ENCODE measurements at regions not wholly inside any gene's neighbourhood (a gene's known extent, or its start where the extent isn't known, plus 50 kb on each side); places are given as distances from the start of the nearest gene placed in this dataset.

DNA sequence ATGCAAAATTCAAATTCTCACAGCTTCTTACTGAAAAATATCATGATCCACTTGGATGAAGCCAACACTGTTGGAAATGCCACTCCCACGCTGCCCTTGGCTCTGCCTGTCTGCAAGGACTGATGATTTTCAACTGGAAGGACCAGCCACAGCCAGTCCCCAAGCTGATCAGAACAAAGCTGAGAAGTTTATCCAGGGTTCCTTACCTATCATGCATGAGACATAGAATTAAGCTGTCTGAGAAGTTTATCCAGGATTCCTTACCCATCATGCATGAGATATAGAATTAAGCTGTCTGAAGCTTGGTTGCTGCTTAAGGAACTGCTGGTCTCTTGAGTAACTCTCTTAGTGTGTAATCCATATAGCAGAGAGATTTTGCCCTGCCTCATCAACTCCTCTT is 159.8 kb upstream of the TMEM260 start:
- Mint-ChIP-seq H3K4me1 (ENCODE audit: low read depth) (no peaks in the 10 kb centered on the region), H3K36me3 (ENCODE audit: insufficient read depth) (no peaks in the 10 kb centered on the region), H3K27ac (no peak overlapping the region), H3K4me3 (ENCODE audit: low read depth) (no peak overlapping the region), H3K9me3 (ENCODE audit: low read depth) (no peaks in the 10 kb centered on the region), H3K27me3 (peaks cover 17% of the 10 kb centered on the region)
- TF ChIP-seq, protein P1, sequence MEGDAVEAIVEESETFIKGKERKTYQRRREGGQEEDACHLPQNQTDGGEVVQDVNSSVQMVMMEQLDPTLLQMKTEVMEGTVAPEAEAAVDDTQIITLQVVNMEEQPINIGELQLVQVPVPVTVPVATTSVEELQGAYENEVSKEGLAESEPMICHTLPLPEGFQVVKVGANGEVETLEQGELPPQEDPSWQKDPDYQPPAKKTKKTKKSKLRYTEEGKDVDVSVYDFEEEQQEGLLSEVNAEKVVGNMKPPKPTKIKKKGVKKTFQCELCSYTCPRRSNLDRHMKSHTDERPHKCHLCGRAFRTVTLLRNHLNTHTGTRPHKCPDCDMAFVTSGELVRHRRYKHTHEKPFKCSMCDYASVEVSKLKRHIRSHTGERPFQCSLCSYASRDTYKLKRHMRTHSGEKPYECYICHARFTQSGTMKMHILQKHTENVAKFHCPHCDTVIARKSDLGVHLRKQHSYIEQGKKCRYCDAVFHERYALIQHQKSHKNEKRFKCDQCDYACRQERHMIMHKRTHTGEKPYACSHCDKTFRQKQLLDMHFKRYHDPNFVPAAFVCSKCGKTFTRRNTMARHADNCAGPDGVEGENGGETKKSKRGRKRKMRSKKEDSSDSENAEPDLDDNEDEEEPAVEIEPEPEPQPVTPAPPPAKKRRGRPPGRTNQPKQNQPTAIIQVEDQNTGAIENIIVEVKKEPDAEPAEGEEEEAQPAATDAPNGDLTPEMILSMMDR (IDR thresholded peaks at IDR 0.05; ENCODE audit: unreplicated experiment), result no peak
- DNase-seq (ENCODE audit: low spot score, unreplicated experiment), result no peak

DNA sequence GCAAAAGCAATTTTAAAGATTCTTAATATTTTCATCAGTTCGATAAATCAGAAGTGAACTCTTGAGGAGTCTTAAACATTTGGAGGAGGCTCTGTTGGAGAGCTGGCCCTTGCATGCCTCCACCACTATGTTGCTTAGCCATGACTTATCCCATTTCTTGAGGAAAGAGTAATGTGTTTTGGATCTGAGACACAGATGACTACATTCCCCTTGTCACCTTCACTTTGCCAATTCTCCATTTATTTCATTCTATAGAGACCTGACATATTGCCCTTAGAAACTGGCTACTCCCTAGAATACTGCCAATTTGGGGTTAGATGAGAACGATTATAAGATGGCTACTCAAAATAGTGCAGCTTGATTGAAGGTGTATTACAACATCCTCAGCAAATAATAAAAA is 157.4 kb upstream of the TMEM260 start:
- H3K9me3 Mint-ChIP-seq (ENCODE audit: low read depth), result no peaks in the 10 kb centered on the region
- no peak for DNase-seq (ENCODE audit: low spot score, unreplicated experiment)
- TF ChIP-seq, protein P1 (IDR thresholded peaks at IDR 0.05; ENCODE audit: unreplicated experiment), result no peak
- H3K27me3 Mint-ChIP-seq, result peaks cover 17% of the 10 kb centered on the region
- no peaks in the 10 kb centered on the region for H3K36me3 Mint-ChIP-seq (ENCODE audit: insufficient read depth)
- no peaks in the 10 kb centered on the region for H3K4me1 Mint-ChIP-seq (ENCODE audit: low read depth)
- H3K4me3 Mint-ChIP-seq (ENCODE audit: low read depth), result no peak overlapping the region
- H3K27ac Mint-ChIP-seq, result no peak overlapping the region

DNA sequence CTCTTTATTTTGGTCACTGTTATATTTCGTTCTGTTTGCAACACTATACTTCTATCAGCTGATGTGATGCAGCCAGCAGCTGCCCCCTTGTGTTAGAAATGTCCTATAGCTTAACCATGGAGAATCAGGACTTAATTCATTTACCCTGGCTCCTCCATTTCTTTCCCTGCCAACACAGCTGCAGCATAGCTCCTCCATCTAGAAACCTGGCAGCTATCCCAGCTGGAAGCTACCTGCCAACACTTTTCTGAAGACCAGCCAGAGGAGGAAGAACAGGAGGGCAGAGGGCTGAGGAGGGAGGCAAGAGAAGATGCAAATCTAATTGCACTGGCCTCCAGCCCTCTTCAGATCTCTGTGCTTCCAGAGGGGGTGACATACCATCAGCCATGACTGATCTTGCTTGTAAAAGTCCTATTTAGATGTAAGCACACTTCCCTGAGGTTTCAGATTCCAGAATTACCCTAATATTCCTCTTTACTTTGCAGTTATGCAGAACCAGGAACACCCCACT is 156.8 kb upstream of the TMEM260 start:
- H3K27me3 Mint-ChIP-seq, result peaks cover 17% of the 10 kb centered on the region
- H3K4me1 Mint-ChIP-seq (ENCODE audit: low read depth), result no peaks in the 10 kb centered on the region
- no peak overlapping the region for H3K4me3 Mint-ChIP-seq (ENCODE audit: low read depth)
- TF ChIP-seq, protein P1 (IDR thresholded peaks at IDR 0.05; ENCODE audit: unreplicated experiment), result peak; percentile 87
- no peaks in the 10 kb centered on the region for H3K36me3 Mint-ChIP-seq (ENCODE audit: insufficient read depth)
- H3K27ac Mint-ChIP-seq, result no peak overlapping the region
- H3K9me3 Mint-ChIP-seq (ENCODE audit: low read depth), result no peaks in the 10 kb centered on the region
- DNase-seq (ENCODE audit: low spot score, unreplicated experiment), result no peak

DNA sequence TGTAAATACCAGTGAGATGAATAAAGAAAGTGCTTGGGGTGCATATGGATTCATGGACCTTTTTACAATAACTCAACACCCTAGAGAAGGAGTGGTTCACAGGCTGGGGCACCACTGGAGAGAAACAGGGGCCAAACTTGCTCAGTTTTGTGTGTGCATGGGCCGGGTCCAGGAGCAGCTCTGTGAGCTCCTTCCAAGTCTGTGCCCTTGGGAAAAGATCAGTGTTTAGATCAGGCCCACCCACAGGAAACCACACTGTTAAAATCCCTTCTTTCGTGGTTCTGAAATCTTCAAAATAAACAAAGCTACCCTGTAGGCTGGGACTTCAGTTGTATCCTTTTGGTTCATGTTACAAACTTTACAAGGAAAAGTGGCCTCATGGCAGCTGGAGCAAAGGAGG is 156.1 kb upstream of the TMEM260 start:
- Mint-ChIP-seq H3K4me3 (ENCODE audit: low read depth) (no peak overlapping the region), H3K36me3 (ENCODE audit: insufficient read depth) (no peaks in the 10 kb centered on the region), H3K9me3 (ENCODE audit: low read depth) (no peaks in the 10 kb centered on the region), H3K27me3 (peaks cover 16% of the 10 kb centered on the region), H3K27ac (no peak overlapping the region), H3K4me1 (ENCODE audit: low read depth) (no peaks in the 10 kb centered on the region)
- no peak for DNase-seq (ENCODE audit: low spot score, unreplicated experiment)
- TF ChIP-seq, protein P1 (IDR thresholded peaks at IDR 0.05; ENCODE audit: unreplicated experiment), result no peak

DNA sequence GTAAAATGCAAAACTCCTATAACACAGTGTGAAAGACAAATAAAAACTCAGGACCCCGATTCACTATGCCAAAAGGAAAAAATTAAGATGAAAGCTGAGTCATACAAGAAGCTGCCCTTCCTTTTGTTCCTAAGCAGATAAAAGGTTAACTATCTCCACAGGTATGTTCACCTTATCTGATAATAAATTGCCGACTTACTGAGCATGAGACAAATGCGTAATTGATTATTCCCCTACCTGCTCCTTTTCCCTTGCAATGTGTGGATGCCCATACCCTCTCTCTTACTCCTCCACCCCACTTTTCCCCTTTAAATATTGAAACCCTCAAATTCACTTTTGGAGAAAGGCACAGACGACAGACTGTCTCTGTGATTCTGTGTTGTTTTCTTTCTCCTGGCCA is 148.6 kb upstream of the TMEM260 start:
- TF ChIP-seq, protein P1 (IDR thresholded peaks at IDR 0.05; ENCODE audit: unreplicated experiment), result no peak

More for the DNA sequence above, 148.6 kb upstream of the TMEM260 start:
- Mint-ChIP-seq H3K4me1 (ENCODE audit: low read depth) (peaks cover 4% of the 10 kb centered on the region), H3K4me3 (ENCODE audit: low read depth) (no peak overlapping the region), H3K27ac (no peak overlapping the region), H3K27me3 (peaks cover 9% of the 10 kb centered on the region), H3K36me3 (ENCODE audit: insufficient read depth) (no peaks in the 10 kb centered on the region), H3K9me3 (ENCODE audit: low read depth) (peaks cover 2% of the 10 kb centered on the region)
- no peak for DNase-seq (ENCODE audit: low spot score, unreplicated experiment)

All from progenitor cell of endocrine pancreas (in vitro differentiated cells).